C4-2B (cell line): ENCODE measurements at regions not wholly inside any gene's neighbourhood (a gene's known extent, or its start where the extent isn't known, plus 50 kb on each side); places are given as distances from the start of the nearest gene placed in this dataset.

Source experiments
- H3K27ac ChIP-seq: fragments of 450-650 bp; 2 replicates; pipeline ENCODE4 v1.5.1; 2017
- CTCF ChIP-seq: fragments of 450-650 bp; conservative IDR thresholded peaks from 2 replicates; pipeline ENCODE4 v1.5.1; 2017; ENCODE audit warnings: mild to moderate bottlenecking
- ZFX ChIP-seq: fragments of 450-650 bp; IDR thresholded peaks from 2 replicates; pipeline ENCODE4 v1.6.1; 2017

GRCh38 chr22:48577691-48578090 lies 1250.0 kb downstream of the BRD1 start:
- TF ChIP-seq CTCF (no peak), ZFX (no peak)
- no peak overlapping the region for H3K27ac ChIP-seq

- no peak overlapping the region for H3K27ac ChIP-seq
- no peak for TF ChIP-seq ZFX
- TF ChIP-seq CTCF, result peak; percentile 73
Measured at GRCh38 chr22:48577014-48577690, 1250.5 kb downstream of the BRD1 start.

GRCh38 chr22:48576333-48577013 lies 1251.2 kb downstream of the BRD1 start:
- TF ChIP-seq CTCF, result peak; percentile 92
- TF ChIP-seq ZFX, result no peak
- no peak overlapping the region for H3K27ac ChIP-seq

GRCh38 chr22:48575618-48576332 lies 1251.9 kb downstream of the BRD1 start:
- TF ChIP-seq CTCF, result no peak
- no peak for TF ChIP-seq ZFX

GRCh38 chr22:48574776-48575617 lies 1252.7 kb downstream of the BRD1 start:
- TF ChIP-seq CTCF, result peak; percentile 89
- no peak for TF ChIP-seq ZFX
- no peak overlapping the region for H3K27ac ChIP-seq

More at GRCh38 chr22:48575618-48576332, 1251.9 kb downstream of the BRD1 start:
- no peak overlapping the region for H3K27ac ChIP-seq

GRCh38 chr22:48573766-48574165 lies 1253.9 kb downstream of the BRD1 start:
- TF ChIP-seq CTCF (no peak), ZFX (no peak)

More at GRCh38 chr22:48573766-48574165, 1253.9 kb downstream of the BRD1 start:
- H3K27ac ChIP-seq, result no peak overlapping the region
